Stimulated activated CD4-positive, alpha-beta T cell treated with anti-CD3 and anti-CD28 coated beads, TNF-alpha, amount 100 ng/mL, for 1 hour (primary cell): ENCODE measurements at regions not wholly inside any gene's neighbourhood (a gene's known extent, or its start where the extent isn't known, plus 50 kb on each side); places are given as distances from the start of the nearest gene placed in this dataset.

Experiments
- DNase-seq, 3 donors: peaks; one replicate each; pipeline ENCODE4 v3.0.0-alpha.2; 2020; ENCODE audit warnings: low read depth in 3 of 3, low spot score in 1 of 3

- no peak for DNase-seq
Observed at GRCh38 chr22:48707763-48708557, 1119.7 kb downstream of the BRD1 start.

GRCh38 chr22:48706934-48707762 is 1120.5 kb downstream of the BRD1 start:
- DNase-seq = no peak

DNA sequence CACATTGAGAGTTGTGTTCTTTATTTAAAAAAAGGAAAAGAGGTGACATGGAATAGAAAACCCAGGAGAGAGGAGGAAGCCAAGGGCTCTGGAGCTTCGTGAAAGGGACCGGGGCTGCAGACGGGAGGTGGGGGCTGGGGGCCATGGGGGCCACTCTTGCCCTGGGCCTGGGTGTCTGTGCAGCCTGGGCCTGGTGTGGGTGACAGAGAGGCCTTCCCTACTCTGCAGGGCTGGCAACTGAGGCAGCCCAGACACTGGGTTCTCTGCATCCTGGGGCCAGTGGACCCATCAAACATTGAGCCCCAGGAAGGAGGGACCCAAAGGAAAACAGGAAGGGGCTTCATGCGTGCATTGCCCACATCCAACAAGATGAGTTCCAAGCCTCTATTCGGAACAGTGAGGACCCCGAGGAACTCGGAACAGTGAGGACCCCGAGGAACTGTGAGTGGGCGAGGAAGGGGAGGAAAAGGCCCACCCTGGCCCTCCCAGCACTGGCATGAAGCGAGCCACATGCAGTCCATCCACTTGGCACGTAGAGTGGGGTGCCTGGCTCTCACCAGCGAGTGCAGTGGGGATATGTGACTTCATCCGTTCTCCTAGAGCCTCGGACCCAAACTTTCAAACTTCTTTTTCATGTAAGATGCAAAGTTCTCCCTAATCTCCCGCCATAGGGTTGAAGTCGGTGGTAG is 1121.6 kb downstream of the BRD1 start:
- no peak for DNase-seq

DNA sequence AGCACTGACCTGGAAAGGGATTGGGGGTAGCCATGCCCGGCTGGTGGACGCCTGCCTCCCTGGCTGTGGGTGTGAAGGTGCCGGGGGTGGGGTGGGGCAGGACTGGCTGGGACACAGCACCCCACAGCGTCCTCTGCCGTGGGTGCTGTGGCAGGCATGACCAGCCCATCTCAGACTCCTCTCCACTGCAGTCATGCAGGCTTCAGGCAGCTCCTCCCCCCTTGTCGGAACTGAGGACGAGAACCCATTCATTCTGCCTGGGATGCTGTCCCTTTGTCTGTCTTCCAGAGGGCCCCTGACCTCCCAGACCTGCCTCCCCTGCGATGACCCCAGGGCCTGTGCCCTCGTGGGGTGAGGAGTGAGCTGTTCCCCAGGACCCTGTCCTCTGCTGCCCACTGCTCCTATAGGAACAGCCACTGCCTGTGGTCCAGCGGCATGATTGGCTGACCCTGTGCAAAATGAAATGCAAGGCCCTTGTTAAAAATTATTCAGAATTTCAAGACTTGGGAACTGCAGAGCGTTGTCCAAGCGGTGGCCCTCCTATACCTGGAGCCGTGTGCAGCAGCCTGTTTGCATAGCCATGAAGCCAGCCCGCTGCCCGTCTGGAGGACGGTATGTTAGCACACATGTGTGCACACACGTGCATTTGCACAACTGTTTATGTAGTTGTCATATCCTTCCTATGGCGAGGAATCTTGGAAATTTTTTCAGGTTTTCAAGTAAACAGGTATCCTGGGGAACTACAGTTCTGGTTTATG is 1122.3 kb downstream of the BRD1 start:
- DNase-seq = no peak

DNA sequence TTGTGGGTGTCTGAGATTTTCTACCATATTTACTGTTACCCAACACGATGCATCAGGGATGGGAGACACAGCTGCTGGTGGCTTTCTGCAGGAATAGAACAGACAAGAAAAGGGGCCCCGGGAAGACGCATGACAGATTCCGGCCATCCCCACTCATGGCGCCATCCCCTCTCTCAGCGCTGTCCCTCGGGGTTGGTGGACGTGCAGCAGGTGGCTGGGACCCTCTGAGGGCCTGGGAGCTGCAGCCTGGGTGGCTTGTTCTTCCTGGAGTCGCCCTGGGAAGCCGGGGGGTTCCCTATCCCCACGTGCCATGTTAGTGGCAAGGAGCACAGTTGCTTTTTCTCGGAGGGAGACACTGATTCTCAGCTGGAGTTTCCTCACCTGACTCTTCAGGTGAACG is 1123.3 kb downstream of the BRD1 start:
- no peak for DNase-seq

DNA sequence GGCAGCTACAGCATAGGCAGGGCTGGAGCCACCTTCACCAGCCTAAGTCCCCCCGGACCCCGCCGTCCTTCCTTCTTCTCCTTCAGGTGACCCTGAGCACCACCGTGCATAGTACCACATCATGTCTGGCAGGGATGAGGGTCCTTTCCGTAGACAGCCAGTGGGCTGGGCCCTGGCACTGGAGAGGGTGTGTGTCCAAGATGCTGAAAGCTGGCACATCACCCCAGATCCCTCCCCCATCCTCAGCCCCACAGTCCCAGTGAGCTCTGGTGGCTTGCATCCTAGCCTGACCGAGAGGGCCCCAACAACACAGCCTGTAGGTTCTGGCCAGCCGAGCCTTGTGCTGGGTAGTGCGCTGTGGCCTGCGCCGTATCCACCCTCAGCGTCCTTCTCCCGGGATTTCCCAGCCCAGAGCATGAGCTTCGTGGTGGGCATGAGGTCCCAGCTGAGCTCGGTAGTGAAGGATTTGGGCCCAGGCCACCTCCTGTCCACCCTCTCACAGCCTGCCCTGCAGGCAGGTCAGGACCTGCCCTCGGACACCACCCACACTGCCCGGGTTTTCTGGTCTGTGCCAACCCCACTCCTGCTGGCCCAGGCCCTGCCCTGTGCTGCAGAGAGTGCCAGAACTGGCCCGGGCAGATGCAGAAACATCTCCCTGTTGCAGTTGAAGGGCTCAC is 1124.3 kb downstream of the BRD1 start:
- DNase-seq = no peak

DNA sequence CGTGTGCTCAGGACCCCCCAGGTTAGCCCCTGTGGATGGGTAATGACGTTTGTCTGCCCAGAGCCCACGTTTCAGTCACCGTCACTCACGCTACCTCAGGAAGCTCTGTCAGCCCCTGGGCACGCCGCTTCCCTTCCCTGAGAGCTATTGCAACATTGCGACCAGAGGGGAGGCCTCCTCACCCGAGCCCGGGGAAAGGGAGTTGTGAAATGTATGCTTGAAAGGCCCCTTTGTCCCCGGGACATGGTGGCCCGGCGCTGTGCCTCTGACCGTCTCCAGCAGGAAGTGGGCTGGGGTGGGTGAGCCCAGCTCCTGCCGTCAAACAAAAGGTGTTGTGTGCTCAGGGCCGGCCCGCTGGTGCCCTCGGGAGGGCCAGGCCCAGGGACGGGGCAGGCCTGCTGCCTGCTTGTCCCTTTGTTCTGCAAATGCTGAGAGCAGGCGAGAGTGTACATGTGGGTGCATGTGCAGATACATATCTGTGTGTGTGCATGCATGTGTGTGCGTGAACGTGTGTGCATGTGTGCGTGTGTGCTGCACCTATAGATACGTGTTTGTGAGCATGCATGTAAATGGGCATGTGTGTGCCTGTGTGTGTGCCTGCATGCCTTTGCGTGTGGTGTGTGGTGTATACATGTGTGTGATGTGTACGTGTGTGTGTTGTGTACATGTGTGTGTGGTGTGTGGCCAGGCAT is 1125.0 kb downstream of the BRD1 start:
- no peak for DNase-seq

- DNase-seq = no peak
Observed at GRCh38 chr22:48701296-48702030, 1126.2 kb downstream of the BRD1 start.

- no peak for DNase-seq
Observed at GRCh38 chr22:48700566-48701295, 1126.9 kb downstream of the BRD1 start.

GRCh38 chr22:48700180-48700565 is 1127.5 kb downstream of the BRD1 start:
- DNase-seq = no peak

DNA sequence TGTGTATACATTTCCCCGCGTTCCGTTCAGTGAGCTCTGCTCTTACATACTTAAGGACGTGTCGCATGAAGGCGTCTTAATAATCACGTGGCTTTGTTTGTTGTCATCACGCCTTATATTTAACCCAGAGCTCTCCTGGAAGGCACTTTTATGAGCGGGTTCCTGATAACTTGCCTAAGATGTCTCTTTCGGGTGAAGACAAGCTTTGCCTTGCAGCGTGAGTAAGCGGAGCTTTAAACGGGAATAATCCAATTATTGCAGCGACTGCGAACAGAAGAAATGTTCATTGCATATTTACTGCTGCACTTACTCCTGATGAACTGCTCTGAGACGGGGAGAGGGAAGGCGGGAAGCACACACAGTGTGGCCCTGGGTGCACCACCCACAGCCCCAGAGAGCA is 1128.2 kb downstream of the BRD1 start:
- DNase-seq = no peak

GRCh38 chr22:48698618-48699017 is 1129.1 kb downstream of the BRD1 start:
- DNase-seq = no peak

- DNase-seq = no peak
Observed at GRCh38 chr22:48697694-48698276, 1129.9 kb downstream of the BRD1 start.

DNA sequence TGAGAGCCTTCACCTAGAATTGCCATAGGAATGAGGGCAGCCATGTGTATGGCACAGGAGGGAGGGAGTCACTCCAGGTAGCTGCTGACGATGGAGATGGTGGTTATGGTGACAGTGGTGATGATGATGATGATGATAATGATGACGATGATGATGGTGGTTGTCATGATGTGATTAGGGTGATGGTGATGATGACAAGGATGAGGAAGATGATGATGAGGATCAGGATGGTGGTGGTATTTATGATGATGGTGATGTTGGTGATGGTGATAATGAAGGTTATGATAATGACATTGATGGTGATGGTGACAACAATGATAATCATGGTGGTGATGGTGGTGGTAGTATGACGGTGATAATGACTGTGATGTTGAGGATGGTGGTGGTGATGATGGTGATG is 1130.5 kb downstream of the BRD1 start:
- no peak for DNase-seq

DNA sequence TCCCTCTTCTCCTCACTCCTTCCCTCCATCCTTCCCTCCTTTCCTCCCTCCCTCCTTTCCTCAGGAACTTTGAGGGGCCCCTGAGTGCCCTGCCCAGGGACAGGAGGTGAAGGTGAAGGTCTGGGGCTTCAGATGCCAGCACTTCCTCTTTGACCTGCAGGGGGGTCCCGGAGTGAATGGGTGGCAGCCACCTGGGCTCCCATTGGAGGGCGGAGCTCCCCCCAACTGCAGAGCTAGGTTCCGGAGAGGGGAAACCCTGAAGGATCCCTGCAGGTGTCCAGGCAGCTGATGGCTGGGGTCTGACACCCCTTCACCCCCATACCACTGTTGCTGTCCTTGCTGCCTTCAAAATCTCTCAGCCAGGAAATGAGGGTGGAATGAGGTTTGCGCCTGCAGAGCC is 1131.3 kb downstream of the BRD1 start:
- no peak for DNase-seq

DNA sequence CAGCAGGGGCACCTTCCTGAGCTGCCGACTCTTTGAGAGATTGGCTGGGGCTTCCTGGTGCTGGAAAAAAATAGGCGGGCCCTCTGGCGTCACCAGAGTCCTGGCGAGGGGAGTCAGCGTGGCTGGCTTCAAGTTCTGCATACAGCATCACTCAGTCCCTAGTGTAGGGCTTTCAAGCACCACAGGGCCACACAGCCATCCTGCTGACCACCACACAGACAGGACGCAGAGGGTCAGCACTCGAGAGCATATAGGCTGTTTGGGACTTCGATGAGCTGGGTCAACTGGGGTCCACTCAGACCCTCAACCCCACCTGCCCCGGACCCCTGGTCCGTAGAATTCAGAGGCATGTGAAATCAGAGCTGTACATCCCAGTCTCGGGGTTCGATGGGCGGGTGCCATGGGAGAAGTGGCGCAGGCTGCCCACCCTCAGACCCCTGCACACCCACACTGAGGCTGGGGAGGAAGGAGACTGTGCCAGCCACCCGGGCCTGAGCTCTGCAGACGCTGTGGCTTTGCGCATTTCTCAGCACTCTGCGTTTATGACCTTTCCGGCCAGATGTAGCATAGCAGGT is 1131.9 kb downstream of the BRD1 start:
- DNase-seq = no peak

- DNase-seq = no peak
Observed at GRCh38 chr22:48695251-48695650, 1132.4 kb downstream of the BRD1 start.

DNA sequence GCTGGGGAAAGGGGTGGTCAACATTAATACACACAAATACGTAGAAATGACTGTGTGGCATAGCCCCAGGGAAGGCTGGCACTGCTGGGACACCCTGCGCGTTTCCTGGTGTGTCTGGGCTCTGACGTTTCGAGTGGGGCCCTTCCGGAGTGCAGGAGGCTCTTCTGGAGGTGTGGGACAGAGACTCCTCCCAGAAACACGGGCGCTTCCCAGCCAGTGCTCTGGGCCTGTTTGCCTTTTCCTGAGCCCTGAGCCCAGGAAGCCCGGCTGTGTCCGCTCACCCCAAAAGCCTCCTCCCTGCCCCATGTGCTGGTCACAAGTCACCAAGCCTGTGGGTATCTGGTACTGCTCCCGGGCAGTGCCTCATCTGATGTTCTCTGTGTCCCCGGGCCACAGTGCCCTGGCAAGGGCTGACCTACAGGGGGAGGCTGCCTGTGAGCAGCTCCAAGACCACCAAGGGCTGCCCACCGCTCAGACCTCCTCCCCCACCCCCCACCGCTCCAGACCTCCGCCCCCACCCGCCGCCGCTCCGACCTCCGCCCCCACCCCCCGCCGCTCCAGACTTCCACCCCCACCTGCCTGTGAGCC is 1133.3 kb downstream of the BRD1 start:
- DNase-seq = no peak
